HL-60/S4 (cell line): ENCODE measurements at regions not wholly inside any gene's neighbourhood (a gene's known extent, or its start where the extent isn't known, plus 50 kb on each side); places are given as distances from the start of the nearest gene placed in this dataset.
"Not testable (repeated sequence)": the region's sequence is repeated elsewhere in the genome, so short reads cannot be mapped to it uniquely, and the experiment has no call there.

ENCODE experiments used
- in situ Hi-C: fragments of 300-500 bp; cut with MboI; formaldehyde crosslinking; loops from 2 replicates; pipeline ENCODE4 v1.14.3; 2022; ENCODE audit warnings: low sequenced_read_pairs

- in situ Hi-C loops: no loop called here
Observed at GRCh38 chr11:41519696-41520095, 60.2 kb upstream of the LRRC4C start.

- in situ Hi-C loops: no loop called here
Observed at GRCh38 chr11:41522391-41522790, 62.9 kb upstream of the LRRC4C start.

- in situ Hi-C loops: no loop called here
Observed at GRCh38 chr11:41522899-41523672, 63.6 kb upstream of the LRRC4C start.

GRCh38 chr11:41527530-41527929 is 68.1 kb upstream of the LRRC4C start:
- in situ Hi-C loops: no loop called here

- in situ Hi-C loops: no loop called here
Observed at GRCh38 chr11:41532413-41532812, 73.0 kb upstream of the LRRC4C start.

GRCh38 chr11:41533761-41534160 is 74.3 kb upstream of the LRRC4C start:
- in situ Hi-C loops: no loop called here

GRCh38 chr11:41534391-41534790 is 74.9 kb upstream of the LRRC4C start:
- in situ Hi-C loops: no loop called here

DNA sequence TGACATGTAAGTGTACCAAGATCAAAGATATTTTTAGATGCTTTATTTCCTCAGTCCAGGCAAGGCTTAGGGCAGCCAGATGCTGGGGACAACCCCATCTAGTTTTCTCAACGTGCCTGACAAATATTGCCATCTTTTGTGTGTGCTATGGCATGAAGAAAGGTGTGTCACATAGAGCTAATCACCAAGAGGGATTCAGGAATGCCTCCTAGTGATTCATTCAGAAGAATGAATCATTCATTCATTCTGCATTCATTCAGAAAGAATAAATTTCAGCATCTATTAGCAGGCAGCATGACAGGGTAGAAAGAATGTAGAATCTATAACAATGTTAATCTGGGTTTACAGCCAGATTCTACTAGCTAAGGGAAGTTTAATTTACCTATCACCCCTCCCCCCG is 75.4 kb upstream of the LRRC4C start:
- in situ Hi-C loops: no loop called here

DNA sequence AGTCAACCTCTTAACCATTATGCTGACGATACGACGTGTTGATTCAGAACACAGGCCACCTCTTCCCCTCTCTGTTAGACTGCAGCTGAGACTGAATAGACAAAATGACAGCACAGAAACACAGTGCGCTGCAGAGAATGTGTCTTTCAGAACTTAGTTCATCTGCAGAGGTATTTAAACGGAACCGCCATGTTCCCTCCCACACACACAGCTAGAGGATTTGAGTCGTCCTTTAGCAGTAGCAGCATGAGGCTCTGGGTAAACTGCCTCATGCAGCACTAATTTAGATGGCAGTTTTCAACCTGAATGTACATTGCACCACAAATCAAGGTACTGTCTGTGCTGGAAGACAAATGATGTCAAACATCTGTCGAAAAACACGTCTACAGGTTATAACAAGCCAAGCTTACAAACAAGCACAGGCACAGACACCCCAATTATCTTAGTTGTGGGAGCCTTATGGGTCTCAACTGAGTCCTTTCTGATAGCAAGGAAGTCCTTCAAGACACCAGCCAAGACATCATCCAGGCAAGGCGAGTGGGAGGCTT is 76.6 kb upstream of the LRRC4C start:
- in situ Hi-C loops: no loop called here

GRCh38 chr11:41544902-41545301 is 85.5 kb upstream of the LRRC4C start:
- in situ Hi-C loops: not testable (repeated sequence)

- in situ Hi-C loops: no loop called here
Observed at GRCh38 chr11:41578421-41579051, 119.1 kb upstream of the LRRC4C start.

DNA sequence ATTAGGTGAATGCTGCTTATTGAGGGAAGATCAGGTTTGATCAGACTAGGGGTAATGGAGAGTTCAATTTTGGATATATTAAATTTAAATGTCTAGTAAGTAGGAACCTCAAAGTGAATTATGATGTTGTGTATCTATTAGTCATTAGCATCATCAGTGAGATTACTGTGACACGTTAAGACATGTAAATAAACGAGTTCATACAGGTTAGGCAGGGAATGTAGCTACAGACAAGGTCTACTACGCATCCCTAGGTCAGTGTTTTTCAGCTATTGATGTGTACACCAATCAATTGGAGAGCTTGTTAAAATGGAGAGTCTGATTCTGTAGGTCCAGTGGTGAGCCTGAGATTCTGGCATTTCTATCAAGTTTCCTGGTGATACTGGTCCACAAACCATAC is 120.1 kb upstream of the LRRC4C start:
- in situ Hi-C loops: no loop called here

DNA sequence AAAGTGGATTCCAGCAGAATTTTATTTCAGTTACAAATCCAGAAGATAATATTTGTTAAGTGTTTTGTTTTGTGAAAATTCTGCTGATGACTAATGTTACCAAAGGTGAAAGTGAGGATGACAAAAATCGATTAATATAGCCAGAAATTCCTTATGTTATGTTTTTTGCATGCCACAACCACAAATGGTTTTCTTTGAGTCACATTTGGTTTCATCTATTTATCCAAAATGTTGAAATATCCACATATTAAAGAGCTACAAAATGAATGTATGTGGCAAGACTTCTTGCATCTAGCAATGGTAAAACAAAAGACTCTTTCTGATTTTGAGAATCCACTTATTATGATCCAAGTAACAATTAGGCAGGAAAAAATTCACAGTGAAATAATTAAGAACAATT is 150.1 kb upstream of the LRRC4C start:
- in situ Hi-C loops: no loop called here

- in situ Hi-C loops: no loop called here
Observed at GRCh38 chr11:41612415-41612814, 153.0 kb upstream of the LRRC4C start.

GRCh38 chr11:41613326-41613725 is 153.9 kb upstream of the LRRC4C start:
- in situ Hi-C loops: no loop called here

GRCh38 chr11:41622707-41623359 is 163.4 kb upstream of the LRRC4C start:
- in situ Hi-C loops: no loop called here

- in situ Hi-C loops: no loop called here
Observed at GRCh38 chr11:41659985-41660384, 200.5 kb upstream of the LRRC4C start.

DNA sequence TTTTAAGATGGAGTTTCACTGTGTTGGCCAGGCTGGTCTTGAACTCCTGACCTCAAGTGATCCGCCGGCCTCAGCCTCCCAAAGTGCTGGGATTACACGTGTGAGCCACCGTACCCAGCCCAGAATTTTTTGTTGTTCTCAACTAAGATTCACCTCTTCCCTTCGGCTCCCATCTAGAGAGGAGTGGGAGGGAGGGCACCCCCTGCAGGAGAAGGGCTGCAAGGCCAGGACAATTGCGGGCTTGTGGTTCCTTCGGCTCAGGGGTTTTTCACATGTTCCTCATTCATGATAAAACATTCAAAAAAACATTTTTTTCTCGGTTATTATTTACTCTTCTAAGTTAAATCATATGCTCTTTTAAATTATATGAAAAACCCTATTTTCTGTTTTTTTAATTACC is 201.1 kb upstream of the LRRC4C start:
- in situ Hi-C loops: no loop called here

GRCh38 chr11:41665441-41666360 is 206.2 kb upstream of the LRRC4C start:
- in situ Hi-C loops: no loop called here

DNA sequence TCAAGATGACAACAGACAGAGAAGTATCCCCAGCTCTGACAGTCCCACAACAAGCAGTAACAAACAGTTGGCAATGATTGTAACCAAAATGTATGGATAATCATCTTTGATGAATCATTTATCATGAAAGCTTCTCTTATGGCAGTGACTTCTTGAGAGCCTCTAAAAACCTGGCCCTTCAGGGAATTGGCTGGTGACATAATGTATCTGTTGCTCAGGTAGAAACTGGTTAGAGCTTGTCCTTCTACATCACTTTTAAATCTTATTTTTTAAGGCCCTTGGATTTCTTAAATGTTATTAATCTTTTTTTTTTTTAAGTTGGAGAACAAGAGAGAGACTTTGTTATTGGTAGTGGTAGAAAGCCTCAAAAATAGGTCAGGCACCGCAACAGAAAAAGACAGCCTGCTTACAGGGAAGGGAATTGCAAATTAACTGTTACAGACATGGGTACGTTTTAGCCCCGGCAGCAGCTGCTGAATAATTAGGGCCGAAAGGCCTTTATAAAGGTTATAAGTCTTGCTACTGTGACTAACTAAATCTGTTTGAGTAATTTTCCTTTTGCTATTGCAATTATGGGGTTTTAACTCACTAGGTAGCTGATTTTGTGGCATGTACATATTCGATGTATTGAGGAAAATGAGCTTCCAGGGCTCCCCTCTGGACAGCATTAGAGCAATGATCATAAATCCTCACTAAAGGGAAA is 207.7 kb upstream of the LRRC4C start:
- in situ Hi-C loops: no loop called here
